Cardiac septum (tissue), 1 donor: ENCODE measurements at regions not wholly inside any gene's neighbourhood (a gene's known extent, or its start where the extent isn't known, plus 50 kb on each side); places are given as distances from the start of the nearest gene placed in this dataset.
"Not testable (repeated sequence)": the region's sequence is repeated elsewhere in the genome, so short reads cannot be mapped to it uniquely, and the experiment has no call there.

ENCODE experiments used
- DNase-seq: peaks from one replicate; pipeline ENCODE4 v3.0.0-alpha.2; 2020; ENCODE audit warnings: low spot score
- intact Hi-C: fragments of 100-400 bp; cut with DNase I; formaldehyde crosslinking; loops from one replicate; pipeline ENCODE4 v1.14.0; 2022
- donor health status: DM: no; HTN: no; CAD: no.

GRCh38 chr5:178063277-178063676 lies 50.1 kb upstream of the N4BP3 start:
- intact Hi-C loops: no loop called here

GRCh38 chr5:178058321-178059012 lies 54.9 kb upstream of the N4BP3 start:
- DNase-seq: peak; percentile 53

More at GRCh38 chr5:178063277-178063676, 50.1 kb upstream of the N4BP3 start:
- DNase-seq: no peak

GRCh38 chr5:178057839-178058238 lies 55.5 kb upstream of the N4BP3 start:
- intact Hi-C loops: no loop called here
- peak; percentile 57 for DNase-seq

More at GRCh38 chr5:178058321-178059012, 54.9 kb upstream of the N4BP3 start:
- intact Hi-C loops: no loop called here

- peak; percentile 7 for DNase-seq
- intact Hi-C loops: no loop called here
Measured at GRCh38 chr5:178056935-178057334, 56.4 kb upstream of the N4BP3 start.

GRCh38 chr5:178055536-178055935 lies 57.8 kb upstream of the N4BP3 start:
- intact Hi-C loops: not testable (repeated sequence)
- peak; percentile 57 for DNase-seq

- DNase-seq, intact Hi-C loops: not testable (repeated sequence)
Measured at GRCh38 chr5:178052062-178052461, 56.0 kb upstream of the PROP1 start.

- DNase-seq, intact Hi-C loops: not testable (repeated sequence)
Measured at GRCh38 chr5:178050873-178051272, 54.8 kb upstream of the PROP1 start.

GRCh38 chr5:178047943-178048342 lies 51.9 kb upstream of the PROP1 start:
- intact Hi-C loops, DNase-seq: not testable (repeated sequence)

GRCh38 chr5:178046757-178047399 lies 50.8 kb upstream of the PROP1 start:
- DNase-seq, intact Hi-C loops: not testable (repeated sequence)

- intact Hi-C loops, DNase-seq: not testable (repeated sequence)
Measured at GRCh38 chr5:178045963-178046362, 49.9 kb upstream of the PROP1 start.
